HuH-7.5 (cell line): ENCODE measurements at regions not wholly inside any gene's neighbourhood (a gene's known extent, or its start where the extent isn't known, plus 50 kb on each side); places are given as distances from the start of the nearest gene placed in this dataset.
"Not testable (repeated sequence)": the region's sequence is repeated elsewhere in the genome, so short reads cannot be mapped to it uniquely, and the experiment has no call there.

Experiments
- DNase-seq: peaks from one replicate; pipeline ENCODE4 v3.0.0; 2011; ENCODE audit warnings: low spot score

GRCh38 chr16:29274055-29275035 is 132.2 kb downstream of the NPIPB11 start:
- not testable (repeated sequence) for DNase-seq

- DNase-seq, result not testable (repeated sequence)
Observed at GRCh38 chr16:29273298-29274054, 133.0 kb downstream of the NPIPB11 start.

GRCh38 chr16:29271721-29272675 is 134.5 kb downstream of the NPIPB11 start:
- DNase-seq, result not testable (repeated sequence)

GRCh38 chr16:29270923-29271322 is 135.6 kb downstream of the NPIPB11 start:
- not testable (repeated sequence) for DNase-seq

- not testable (repeated sequence) for DNase-seq
Observed at GRCh38 chr16:29270033-29270432, 136.5 kb downstream of the NPIPB11 start.

- not testable (repeated sequence) for DNase-seq
Observed at GRCh38 chr16:29269192-29269811, 137.2 kb downstream of the NPIPB11 start.

- not testable (repeated sequence) for DNase-seq
Observed at GRCh38 chr16:29268785-29269191, 137.7 kb downstream of the NPIPB11 start.

- DNase-seq, result not testable (repeated sequence)
Observed at GRCh38 chr16:29268348-29268747, 138.2 kb downstream of the NPIPB11 start.

GRCh38 chr16:29267891-29268290 is 138.6 kb downstream of the NPIPB11 start:
- DNase-seq, result not testable (repeated sequence)

GRCh38 chr16:29267055-29267619 is 139.4 kb downstream of the NPIPB11 start:
- DNase-seq, result not testable (repeated sequence)

- not testable (repeated sequence) for DNase-seq
Observed at GRCh38 chr16:29266612-29267011, 139.9 kb downstream of the NPIPB11 start.

GRCh38 chr16:29265255-29265853 is 141.2 kb downstream of the NPIPB11 start:
- peak; percentile 44 for DNase-seq

GRCh38 chr16:29264080-29264837 is 142.3 kb downstream of the NPIPB11 start:
- not testable (repeated sequence) for DNase-seq

GRCh38 chr16:29262725-29263124 is 143.8 kb downstream of the NPIPB11 start:
- not testable (repeated sequence) for DNase-seq

GRCh38 chr16:29261427-29262248 is 144.9 kb downstream of the NPIPB11 start:
- not testable (repeated sequence) for DNase-seq

GRCh38 chr16:29260683-29261426 is 145.7 kb downstream of the NPIPB11 start:
- not testable (repeated sequence) for DNase-seq

GRCh38 chr16:29259635-29260457 is 146.7 kb downstream of the NPIPB11 start:
- DNase-seq, result not testable (repeated sequence)
